ENCODE measurements at regions not wholly inside any gene's neighbourhood (a gene's known extent, or its start where the extent isn't known, plus 50 kb on each side); places are given as distances from the start of the nearest gene placed in this dataset.

DNA sequence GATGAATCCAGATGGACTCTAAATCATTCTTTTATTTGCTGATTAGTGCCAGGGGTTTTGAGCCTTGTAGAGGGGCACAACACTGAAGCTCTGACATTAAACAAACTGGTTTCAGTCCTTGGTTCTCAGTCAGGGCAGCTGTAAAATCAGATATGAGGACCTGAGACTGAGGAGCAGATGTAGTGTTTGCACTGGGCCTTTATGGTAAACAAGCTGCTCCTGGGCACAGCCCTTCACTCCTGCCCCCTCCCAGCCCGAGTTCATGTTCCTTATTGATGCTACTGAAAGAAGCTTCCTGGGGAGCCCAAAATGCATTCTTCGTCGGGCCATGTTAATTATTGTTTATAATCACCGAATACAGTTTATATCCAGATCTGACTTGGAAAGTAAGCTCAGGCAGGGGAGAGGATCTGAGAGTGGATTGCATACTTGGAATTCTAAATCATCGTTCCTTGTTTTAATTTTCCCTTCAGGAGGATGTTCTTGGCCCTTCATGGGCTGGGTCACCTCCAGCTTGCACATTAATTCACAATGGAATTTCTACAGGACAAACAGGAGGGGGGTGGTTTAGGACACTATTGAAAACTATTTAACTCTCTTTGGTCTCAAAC lies 213.5 kb downstream of the FGF9 start:
- H3K9me2 ChIP-seq (replicated peaks; ENCODE audit: low read depth, low read length) = no peaks in the 10 kb centered on the region
- H3K79me2 ChIP-seq (ENCODE audit: insufficient read depth, low read length) = no peaks in the 10 kb centered on the region
- H3K4me3 ChIP-seq (ENCODE audit: low read length, poor library complexity, severe bottlenecking) = no peak overlapping the region
- H3K9me3 ChIP-seq (ENCODE audit: insufficient read depth, low read depth, low read length) = no peaks in the 10 kb centered on the region
- no peaks in the 10 kb centered on the region for H3K27me3 ChIP-seq (ENCODE audit: insufficient read depth, low read length, poor library complexity, severe bottlenecking)
- no peaks in the 10 kb centered on the region for H3K36me3 ChIP-seq (ENCODE audit: insufficient read depth, low read length)
- no peak overlapping the region for H3K9ac ChIP-seq (ENCODE audit: low read depth, low read length, poor library complexity, severe bottlenecking)
- H3F3A ChIP-seq (ENCODE audit: low read depth) = no peaks in the 10 kb centered on the region
- TF ChIP-seq EZH2phosphoT487 (IDR thresholded peaks at IDR 0.05; ENCODE audit: borderline replicate concordance) (no peak), CTCF (conservative IDR thresholded peaks at IDR 0.05; ENCODE audit: low read length) (no peak)
- no peak overlapping the region for H2AFZ ChIP-seq (ENCODE audit: low read length)
- no peaks in the 10 kb centered on the region for H4K20me1 ChIP-seq (ENCODE audit: insufficient read depth, low read length, poor library complexity, severe bottlenecking)
- H3K4me2 ChIP-seq (ENCODE audit: low read depth, low read length, poor library complexity, severe bottlenecking) = no peak overlapping the region
- no peaks in the 10 kb centered on the region for H3K4me1 ChIP-seq (ENCODE audit: insufficient read depth, low read length, poor library complexity, severe bottlenecking)

DNA sequence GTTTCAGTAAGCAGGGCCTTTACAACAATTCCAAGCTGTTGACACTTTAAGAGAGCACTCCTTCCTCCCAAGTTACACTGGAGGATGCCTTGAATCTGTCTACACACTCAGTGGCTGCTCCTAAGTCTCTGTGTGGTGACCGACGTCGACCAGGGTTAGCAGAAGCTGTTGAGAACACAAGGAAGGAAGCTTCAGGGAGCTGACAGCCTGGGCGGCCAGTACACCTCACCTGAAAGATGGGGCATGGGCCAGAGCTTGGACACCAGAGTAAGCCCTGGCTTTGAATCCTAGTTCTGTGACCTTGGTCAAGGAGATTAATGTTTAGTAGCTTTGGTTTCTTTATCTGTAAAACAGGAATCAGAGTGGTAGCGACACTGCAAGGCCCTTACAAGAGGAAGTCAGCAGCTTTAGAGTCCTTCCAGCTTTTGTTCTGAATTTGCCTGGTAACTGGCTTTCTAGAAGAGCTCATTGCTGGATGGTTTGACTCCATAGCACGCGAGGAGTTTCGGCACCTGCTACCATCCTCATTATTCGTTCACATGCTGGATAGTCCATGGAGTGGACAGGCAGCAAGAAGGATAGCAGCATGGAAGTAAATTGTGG lies 214.2 kb downstream of the FGF9 start:
- Histone ChIP-seq H2AFZ (ENCODE audit: low read length) (no peak overlapping the region), H3K4me1 (ENCODE audit: insufficient read depth, low read length, poor library complexity, severe bottlenecking) (no peaks in the 10 kb centered on the region), H3K9me2 (replicated peaks; ENCODE audit: low read depth, low read length) (no peaks in the 10 kb centered on the region), H3K4me2 (ENCODE audit: low read depth, low read length, poor library complexity, severe bottlenecking) (no peak overlapping the region), H3F3A (ENCODE audit: low read depth) (no peaks in the 10 kb centered on the region), H3K36me3 (ENCODE audit: insufficient read depth, low read length) (no peaks in the 10 kb centered on the region), H3K9ac (ENCODE audit: low read depth, low read length, poor library complexity, severe bottlenecking) (no peak overlapping the region), H3K27me3 (ENCODE audit: insufficient read depth, low read length, poor library complexity, severe bottlenecking) (no peaks in the 10 kb centered on the region), H3K4me3 (ENCODE audit: low read length, poor library complexity, severe bottlenecking) (no peak overlapping the region), H3K9me3 (ENCODE audit: insufficient read depth, low read depth, low read length) (no peaks in the 10 kb centered on the region), H4K20me1 (ENCODE audit: insufficient read depth, low read length, poor library complexity, severe bottlenecking) (no peaks in the 10 kb centered on the region), H3K79me2 (ENCODE audit: insufficient read depth, low read length) (no peaks in the 10 kb centered on the region)
- TF ChIP-seq EZH2phosphoT487 (IDR thresholded peaks at IDR 0.05; ENCODE audit: borderline replicate concordance) (no peak), CTCF (conservative IDR thresholded peaks at IDR 0.05; ENCODE audit: low read length) (no peak)

DNA sequence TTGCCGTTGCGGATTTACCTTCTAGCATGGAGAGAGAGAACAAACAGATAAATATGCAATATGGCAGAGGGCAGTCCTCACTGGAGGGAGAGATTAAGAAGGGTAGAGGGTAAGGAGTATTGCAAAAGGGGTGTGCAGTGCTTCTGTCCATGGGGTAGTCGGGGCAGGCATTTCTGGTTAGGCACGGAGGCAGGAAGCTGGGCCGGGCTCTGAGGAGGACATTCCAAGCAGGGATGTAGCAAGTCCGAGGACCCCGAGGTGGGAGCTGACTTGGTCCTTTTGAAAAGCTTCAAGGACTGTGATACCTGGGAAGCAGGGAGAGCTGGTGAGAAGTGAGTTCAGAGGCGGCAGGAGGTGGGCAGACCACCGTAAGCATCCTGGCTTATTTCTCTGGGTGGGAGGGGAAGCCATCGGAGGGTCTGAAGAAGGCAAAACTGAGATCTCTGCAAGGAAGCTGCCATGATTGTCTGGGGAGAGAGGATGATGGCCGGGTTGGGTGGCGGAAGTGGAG lies 214.9 kb downstream of the FGF9 start:
- H2AFZ ChIP-seq (ENCODE audit: low read length) = no peak overlapping the region
- H3K4me1 ChIP-seq (ENCODE audit: insufficient read depth, low read length, poor library complexity, severe bottlenecking) = no peaks in the 10 kb centered on the region
- H3K36me3 ChIP-seq (ENCODE audit: insufficient read depth, low read length) = no peaks in the 10 kb centered on the region
- H3K9me3 ChIP-seq (ENCODE audit: insufficient read depth, low read depth, low read length) = no peaks in the 10 kb centered on the region
- H3K79me2 ChIP-seq (ENCODE audit: insufficient read depth, low read length) = no peaks in the 10 kb centered on the region
- no peaks in the 10 kb centered on the region for H4K20me1 ChIP-seq (ENCODE audit: insufficient read depth, low read length, poor library complexity, severe bottlenecking)
- H3K27me3 ChIP-seq (ENCODE audit: insufficient read depth, low read length, poor library complexity, severe bottlenecking) = no peaks in the 10 kb centered on the region
- no peaks in the 10 kb centered on the region for H3F3A ChIP-seq (ENCODE audit: low read depth)
- no peak overlapping the region for H3K4me3 ChIP-seq (ENCODE audit: low read length, poor library complexity, severe bottlenecking)
- no peaks in the 10 kb centered on the region for H3K9me2 ChIP-seq (replicated peaks; ENCODE audit: low read depth, low read length)
- no peak overlapping the region for H3K9ac ChIP-seq (ENCODE audit: low read depth, low read length, poor library complexity, severe bottlenecking)
- no peak overlapping the region for H3K4me2 ChIP-seq (ENCODE audit: low read depth, low read length, poor library complexity, severe bottlenecking)
- no peak for TF ChIP-seq EZH2phosphoT487 (IDR thresholded peaks at IDR 0.05; ENCODE audit: borderline replicate concordance)
- TF ChIP-seq CTCF (conservative IDR thresholded peaks at IDR 0.05; ENCODE audit: low read length) = no peak
